VCaP (cell line): ENCODE measurements at regions not wholly inside any gene's neighbourhood (a gene's known extent, or its start where the extent isn't known, plus 50 kb on each side); places are given as distances from the start of the nearest gene placed in this dataset.

Experiments
- H3K27ac ChIP-seq: fragments of 450-650 bp; 2 replicates; pipeline ENCODE4 v1.5.1; 2017
- CTCF ChIP-seq: fragments of 450-650 bp; conservative IDR thresholded peaks from 2 replicates; pipeline ENCODE4 v1.5.1; 2017; ENCODE audit warnings: mild to moderate bottlenecking, moderate library complexity

- no peak for TF ChIP-seq CTCF
These were observed 143.3 kb upstream of the TMTC4 start for GRCh38 chr13:100817928-100818327.

GRCh38 chr13:100815476-100816046 lies 141.0 kb upstream of the TMTC4 start:
- no peak for TF ChIP-seq CTCF
- H3K27ac ChIP-seq = no peak overlapping the region

More at GRCh38 chr13:100817928-100818327, 143.3 kb upstream of the TMTC4 start:
- H3K27ac ChIP-seq = no peak overlapping the region

- no peak for TF ChIP-seq CTCF
- no peak overlapping the region for H3K27ac ChIP-seq
These were observed 138.5 kb upstream of the TMTC4 start for GRCh38 chr13:100812982-100813584.

GRCh38 chr13:100811928-100812327 lies 137.3 kb upstream of the TMTC4 start:
- H3K27ac ChIP-seq = no peak overlapping the region
- TF ChIP-seq CTCF = no peak

GRCh38 chr13:100811024-100811865 lies 136.7 kb upstream of the TMTC4 start:
- H3K27ac ChIP-seq = no peak overlapping the region
- TF ChIP-seq CTCF = no peak

GRCh38 chr13:100810481-100810880 lies 135.9 kb upstream of the TMTC4 start:
- no peak overlapping the region for H3K27ac ChIP-seq
- TF ChIP-seq CTCF = no peak

GRCh38 chr13:100809856-100810255 lies 135.3 kb upstream of the TMTC4 start:
- TF ChIP-seq CTCF = no peak
- no peak overlapping the region for H3K27ac ChIP-seq
